ENCODE measurements at regions not wholly inside any gene's neighbourhood (a gene's known extent, or its start where the extent isn't known, plus 50 kb on each side); places are given as distances from the start of the nearest gene placed in this dataset.

- TF ChIP-seq CTCF (IDR thresholded peaks at IDR 0.05; ENCODE audit: low read length), result no peak
- no peak for TF ChIP-seq EZH2 (IDR thresholded peaks at IDR 0.05; ENCODE audit: borderline replicate concordance, low read length)
Measured at GRCh38 chr7:85586091-85586490, 399.2 kb upstream of the SEMA3D start.

All from OCI-LY1 (cell line).